Liver (tissue), 8 donors: ENCODE measurements at regions not wholly inside any gene's neighbourhood (a gene's known extent, or its start where the extent isn't known, plus 50 kb on each side); places are given as distances from the start of the nearest gene placed in this dataset.

Source experiments
- DNase-seq: peaks from one replicate; pipeline ENCODE4 v3.0.0-alpha.2; 2017; ENCODE audit warnings: low spot score
- H3K27ac ChIP-seq, 2 donors: one replicate each; pipeline ENCODE4 v1.7.0; 2013; ENCODE audit warnings: inconsistent platforms in 2 of 2, low read length in 2 of 2, control low read depth in 1 of 2, low read depth in 1 of 2, mild to moderate bottlenecking in 1 of 2
- H3K27me3 ChIP-seq, 4 donors: one replicate each; pipeline versions ENCODE4 v1.6.1 to v1.7.0; 2013; ENCODE audit warnings: low read length in 3 of 4, inconsistent platforms in 1 of 4, mild to moderate bottlenecking in 1 of 4, moderate library complexity in 1 of 4; ENCODE audit not compliant: control insufficient read depth in 4 of 4, insufficient read depth in 4 of 4
- H3K36me3 ChIP-seq, 4 donors: one replicate each; pipeline versions ENCODE4 v1.6.1 to v1.7.0; 2013; ENCODE audit warnings: low read length in 3 of 4, mild to moderate bottlenecking in 3 of 4, low read depth in 1 of 4, moderate library complexity in 1 of 4; ENCODE audit not compliant: control insufficient read depth in 4 of 4, insufficient read depth in 3 of 4
- H3K4me1 ChIP-seq, 4 donors: one replicate each; pipeline versions ENCODE4 v1.6.1 to v1.7.0; 2013; ENCODE audit warnings: low read length in 3 of 4, mild to moderate bottlenecking in 3 of 4, moderate library complexity in 1 of 4; ENCODE audit not compliant: control insufficient read depth in 4 of 4, insufficient read depth in 4 of 4
- H3K4me3 ChIP-seq, 3 donors: one replicate each; pipeline versions ENCODE4 v1.6.1 to v1.7.0; 2013; ENCODE audit warnings: low read length in 3 of 3, control low read depth in 1 of 3, low read depth in 1 of 3, mild to moderate bottlenecking in 1 of 3
- H3K9ac ChIP-seq, 2 donors: one replicate each; pipeline ENCODE4 v1.7.0; 2013; ENCODE audit warnings: low read length in 2 of 2, mild to moderate bottlenecking in 2 of 2, moderate library complexity in 2 of 2, control low read depth in 1 of 2, low read depth in 1 of 2
- H3K9me3 ChIP-seq, 4 donors: one replicate each; pipeline versions ENCODE4 v1.6.1 to v1.7.0; 2013; ENCODE audit warnings: low read length in 3 of 4; ENCODE audit not compliant: control insufficient read depth in 4 of 4
- EGR1 ChIP-seq, 2 donors: IDR thresholded peaks; 2 replicates each; pipeline ENCODE4 v1.6.1; 2016 to 2018; ENCODE audit warnings: antibody characterized with exemption in 2 of 2, low read depth in 2 of 2
- FOXA1 ChIP-seq: IDR thresholded peaks from 2 replicates; pipeline ENCODE4 v1.6.1; 2016; ENCODE audit warnings: antibody characterized with exemption
- FOXA2 ChIP-seq: IDR thresholded peaks from 2 replicates; pipeline ENCODE4 v1.6.1; 2016; ENCODE audit warnings: antibody characterized with exemption
- HNF4A ChIP-seq, 2 donors: conservative IDR thresholded peaks; 2 replicates each; pipeline ENCODE4 v1.6.1; 2016; ENCODE audit warnings: antibody characterized with exemption in 2 of 2, mild to moderate bottlenecking in 2 of 2
- HNF4G ChIP-seq: IDR thresholded peaks from 2 replicates; pipeline ENCODE4 v1.6.1; 2016; ENCODE audit warnings: antibody characterized with exemption
- JUND ChIP-seq, 2 donors: IDR thresholded peaks; 2 replicates each; pipeline ENCODE4 v1.6.1; 2016; ENCODE audit warnings: antibody characterized with exemption in 2 of 2
- NR2F2 ChIP-seq: IDR thresholded peaks from 2 replicates; pipeline ENCODE4 v1.6.1; 2016; ENCODE audit warnings: antibody characterized with exemption
- RAD21 ChIP-seq, 2 donors: IDR thresholded peaks; 2 replicates each; pipeline ENCODE4 v1.6.1; 2016; ENCODE audit warnings: antibody characterized with exemption in 2 of 2, mild to moderate bottlenecking in 2 of 2
- RXRA ChIP-seq, 2 donors: IDR thresholded peaks; 2 replicates each; pipeline ENCODE4 v1.6.1; 2017 to 2018; ENCODE audit warnings: antibody characterized with exemption in 2 of 2, mild to moderate bottlenecking in 1 of 2
- SP1 ChIP-seq: IDR thresholded peaks from 2 replicates; pipeline ENCODE4 v1.6.1; 2018; ENCODE audit warnings: antibody characterized with exemption, mild to moderate bottlenecking
- TAF1 ChIP-seq: conservative IDR thresholded peaks from 2 replicates; pipeline ENCODE4 v1.6.1; 2016; ENCODE audit warnings: antibody characterized with exemption, mild to moderate bottlenecking
- YY1 ChIP-seq: IDR thresholded peaks from 2 replicates; pipeline ENCODE4 v1.6.1; 2016; ENCODE audit warnings: antibody characterized with exemption, mild to moderate bottlenecking
- WGBS: extraction: QIAGEN DNeasy Blood & Tissue Kit; methylation state at CpG from one replicate; pipeline ENCODE4 v1.1.7; 2013; 5-methylcytosine and 5-hydroxymethylcytosine counted together
- TF ChIP-seq, protein P1 (sequence below): IDR thresholded peaks from 2 replicates; pipeline ENCODE4 v1.6.1; 2016; ENCODE audit warnings: antibody characterized with exemption
- TF ChIP-seq, protein P2 (sequence below): IDR thresholded peaks from 2 replicates; pipeline ENCODE4 v1.6.1; 2016; ENCODE audit warnings: antibody characterized with exemption
- TF ChIP-seq, protein P3 (sequence below): fragments of 150-350 bp; IDR thresholded peaks from 2 replicates; pipeline ENCODE4 v1.5.1; 2017; ENCODE audit warnings: improper control_type of control experiment, low read depth, low read length; ENCODE audit not compliant: missing input control
- TF ChIP-seq, protein P4 (sequence below): IDR thresholded peaks from 2 replicates; pipeline ENCODE4 v1.6.1; 2016; ENCODE audit warnings: antibody characterized with exemption, mild to moderate bottlenecking
- donor health status: healthy.
- donor health status: healthy.
- donor health status: healthy.
- donor health status: healthy.
- donor health status: healthy.

DNA sequence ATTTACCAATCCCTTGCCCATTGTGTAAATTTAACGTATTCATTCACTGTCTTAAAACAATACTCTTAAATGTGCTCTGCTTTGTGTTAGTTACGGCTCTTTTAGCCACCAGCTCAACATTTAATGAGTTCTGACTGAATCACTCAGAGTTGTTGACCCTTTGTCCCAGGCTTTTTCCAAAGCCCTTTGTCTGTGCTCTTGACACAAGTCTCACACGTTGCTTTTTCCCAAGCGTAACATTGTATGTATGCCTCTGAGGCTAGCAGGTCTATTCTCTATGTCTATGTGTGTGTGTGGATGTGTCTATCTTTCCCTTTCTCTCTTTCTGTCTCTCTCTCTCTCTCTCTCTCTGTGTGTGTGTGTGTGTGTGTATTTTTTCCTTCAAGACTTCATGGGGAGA lies 435.4 kb upstream of the GOLIM4 start:
- Histone ChIP-seq H3K36me3 (no peaks in the 10 kb centered on the region), H3K9me3 (no peaks in the 10 kb centered on the region), H3K9ac (no peak overlapping the region), H3K4me1 (no peaks in the 10 kb centered on the region), H3K4me3 (no peak overlapping the region), H3K27me3 (no peaks in the 10 kb centered on the region), H3K27ac (no peak overlapping the region)
- DNase-seq: no peak
- TF ChIP-seq NR2F2: no peak
- no peak for TF ChIP-seq FOXA1
- 80% methylated on average over 4 of the region's 4 CpGs for WGBS

DNA sequence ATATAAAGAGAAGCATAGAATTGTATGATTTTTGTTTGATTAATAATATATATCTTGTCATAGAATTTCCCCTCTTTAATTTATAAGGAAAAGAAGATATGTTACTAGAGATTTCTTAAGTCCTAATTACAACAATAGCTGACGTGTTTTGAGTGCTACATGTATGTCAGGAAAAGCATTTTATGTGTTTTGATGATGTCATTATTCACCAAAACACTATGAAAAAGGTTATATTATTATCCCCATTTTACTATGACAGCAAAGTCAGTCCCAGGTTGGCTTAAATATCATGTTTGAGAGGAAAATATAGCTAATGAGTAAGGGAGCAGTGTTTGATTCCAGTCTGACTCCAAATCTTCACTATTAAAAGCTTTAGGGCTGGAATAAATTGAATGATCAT lies 428.4 kb upstream of the GOLIM4 start:
- no peaks in the 10 kb centered on the region for H3K9me3 ChIP-seq
- TF ChIP-seq FOXA1: no peak
- no peak overlapping the region for H3K9ac ChIP-seq
- no peaks in the 10 kb centered on the region for H3K36me3 ChIP-seq
- DNase-seq: no peak
- H3K27ac ChIP-seq: no peak overlapping the region
- H3K4me1 ChIP-seq: no peaks in the 10 kb centered on the region
- 81% methylated on average over 1 of the region's 1 CpG for WGBS
- H3K27me3 ChIP-seq: no peaks in the 10 kb centered on the region
- H3K4me3 ChIP-seq: no peak overlapping the region

DNA sequence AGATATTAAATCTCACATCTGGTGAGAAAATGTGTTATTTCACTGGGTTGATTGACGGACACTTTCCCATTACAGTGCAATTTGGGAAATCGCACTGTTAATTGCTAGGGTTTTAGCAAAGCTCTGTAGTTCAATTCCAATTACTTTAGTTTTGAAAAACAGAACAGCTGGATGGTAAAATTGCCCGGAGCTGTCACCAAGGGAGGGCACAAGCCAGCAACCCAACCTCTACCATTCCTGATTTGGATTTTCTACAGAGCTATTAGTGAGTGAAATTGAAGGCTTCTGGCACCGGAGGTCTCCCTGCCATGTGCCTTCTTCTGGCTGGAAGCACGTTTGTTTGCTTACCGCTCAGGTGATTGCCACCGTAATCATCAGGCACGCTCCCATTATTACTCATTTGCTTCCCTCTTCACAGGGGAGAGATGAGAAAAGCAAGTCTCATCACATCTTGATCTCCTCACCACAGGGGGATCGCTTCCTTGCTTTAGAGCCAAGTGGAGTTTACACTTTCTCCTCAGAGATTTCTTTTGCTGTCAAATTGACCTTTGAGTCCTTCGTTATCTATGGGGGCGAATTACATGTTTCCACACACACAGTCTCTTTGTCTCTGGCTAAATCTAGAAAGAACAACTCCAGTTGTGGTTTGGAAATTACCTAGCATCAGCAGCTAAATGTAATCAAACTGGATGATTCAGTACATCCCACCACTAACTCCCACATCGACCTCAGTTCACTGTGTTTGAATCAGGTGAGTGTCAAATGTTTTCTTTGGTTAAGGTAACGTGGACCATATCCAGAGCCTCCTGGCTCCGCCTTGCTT lies 421.7 kb upstream of the GOLIM4 start:
- H3K27ac ChIP-seq: peak overlapping the region; percentile 10 to 78
- TF ChIP-seq HNF4A (conservative IDR thresholded peaks at IDR 0.05) (peak; percentile 62 to 82), EGR1 (IDR thresholded peaks at IDR 0.05; ENCODE audit: low read depth in 2 of 2) (no peak), YY1 (peak; percentile 55), RXRA (IDR thresholded peaks at IDR 0.05) (no peak)
- no peak overlapping the region for H3K9ac ChIP-seq
- peak overlapping the region in 2 of 3 donors; percentile 9 to 61 for H3K4me3 ChIP-seq
- no peak for DNase-seq
- no peaks in the 10 kb centered on the region for H3K36me3 ChIP-seq
- H3K4me1 ChIP-seq: peaks cover 0 to 8% (median 1%) of the 10 kb centered on the region in 4 donors
- H3K27me3 ChIP-seq: no peaks in the 10 kb centered on the region
- 44% methylated on average over 14 of the region's 14 CpGs for WGBS
- H3K9me3 ChIP-seq: no peaks in the 10 kb centered on the region

DNA sequence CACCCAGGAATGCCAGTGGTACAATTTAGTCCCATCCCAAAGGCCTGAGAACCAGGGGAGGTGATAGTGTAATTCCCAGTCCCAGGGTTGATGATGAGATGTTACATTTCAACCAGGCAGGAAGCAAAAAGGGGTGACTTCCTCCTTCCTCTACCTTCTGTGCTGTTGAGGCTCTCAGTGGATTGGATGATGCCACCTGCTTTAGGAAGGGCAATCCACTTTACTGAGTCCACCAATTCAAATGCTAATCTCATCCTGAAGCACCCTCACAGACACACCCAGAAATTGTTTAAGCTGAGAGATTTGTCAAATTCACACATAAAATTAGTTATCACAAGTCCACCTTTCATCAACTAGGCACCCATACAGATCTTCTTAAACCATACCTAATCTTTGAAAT lies 418.5 kb upstream of the GOLIM4 start:
- Histone ChIP-seq H3K4me3 (no peak overlapping the region), H3K27me3 (no peaks in the 10 kb centered on the region), H3K27ac (no peak overlapping the region), H3K9ac (no peak overlapping the region), H3K36me3 (no peaks in the 10 kb centered on the region), H3K4me1 (peaks cover 0 to 8% (median 1%) of the 10 kb centered on the region in 4 donors), H3K9me3 (no peaks in the 10 kb centered on the region)
- no peak for DNase-seq
- TF ChIP-seq SP1 (no peak), HNF4A (conservative IDR thresholded peaks at IDR 0.05) (no peak), EGR1 (IDR thresholded peaks at IDR 0.05; ENCODE audit: low read depth in 2 of 2) (no peak), TAF1 (no peak), JUND (IDR thresholded peaks at IDR 0.05) (no peak), FOXA1 (no peak), HNF4G (no peak), RAD21 (IDR thresholded peaks at IDR 0.05) (no peak), RXRA (IDR thresholded peaks at IDR 0.05) (no peak), YY1 (no peak), NR2F2 (no peak), FOXA2 (no peak)
- TF ChIP-seq, protein P1, sequence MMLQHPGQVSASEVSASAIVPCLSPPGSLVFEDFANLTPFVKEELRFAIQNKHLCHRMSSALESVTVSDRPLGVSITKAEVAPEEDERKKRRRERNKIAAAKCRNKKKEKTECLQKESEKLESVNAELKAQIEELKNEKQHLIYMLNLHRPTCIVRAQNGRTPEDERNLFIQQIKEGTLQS: no peak
- TF ChIP-seq, protein P2, sequence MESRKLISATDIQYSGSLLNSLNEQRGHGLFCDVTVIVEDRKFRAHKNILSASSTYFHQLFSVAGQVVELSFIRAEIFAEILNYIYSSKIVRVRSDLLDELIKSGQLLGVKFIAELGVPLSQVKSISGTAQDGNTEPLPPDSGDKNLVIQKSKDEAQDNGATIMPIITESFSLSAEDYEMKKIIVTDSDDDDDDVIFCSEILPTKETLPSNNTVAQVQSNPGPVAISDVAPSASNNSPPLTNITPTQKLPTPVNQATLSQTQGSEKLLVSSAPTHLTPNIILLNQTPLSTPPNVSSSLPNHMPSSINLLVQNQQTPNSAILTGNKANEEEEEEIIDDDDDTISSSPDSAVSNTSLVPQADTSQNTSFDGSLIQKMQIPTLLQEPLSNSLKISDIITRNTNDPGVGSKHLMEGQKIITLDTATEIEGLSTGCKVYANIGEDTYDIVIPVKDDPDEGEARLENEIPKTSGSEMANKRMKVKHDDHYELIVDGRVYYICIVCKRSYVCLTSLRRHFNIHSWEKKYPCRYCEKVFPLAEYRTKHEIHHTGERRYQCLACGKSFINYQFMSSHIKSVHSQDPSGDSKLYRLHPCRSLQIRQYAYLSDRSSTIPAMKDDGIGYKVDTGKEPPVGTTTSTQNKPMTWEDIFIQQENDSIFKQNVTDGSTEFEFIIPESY: no peak
- TF ChIP-seq, protein P3, sequence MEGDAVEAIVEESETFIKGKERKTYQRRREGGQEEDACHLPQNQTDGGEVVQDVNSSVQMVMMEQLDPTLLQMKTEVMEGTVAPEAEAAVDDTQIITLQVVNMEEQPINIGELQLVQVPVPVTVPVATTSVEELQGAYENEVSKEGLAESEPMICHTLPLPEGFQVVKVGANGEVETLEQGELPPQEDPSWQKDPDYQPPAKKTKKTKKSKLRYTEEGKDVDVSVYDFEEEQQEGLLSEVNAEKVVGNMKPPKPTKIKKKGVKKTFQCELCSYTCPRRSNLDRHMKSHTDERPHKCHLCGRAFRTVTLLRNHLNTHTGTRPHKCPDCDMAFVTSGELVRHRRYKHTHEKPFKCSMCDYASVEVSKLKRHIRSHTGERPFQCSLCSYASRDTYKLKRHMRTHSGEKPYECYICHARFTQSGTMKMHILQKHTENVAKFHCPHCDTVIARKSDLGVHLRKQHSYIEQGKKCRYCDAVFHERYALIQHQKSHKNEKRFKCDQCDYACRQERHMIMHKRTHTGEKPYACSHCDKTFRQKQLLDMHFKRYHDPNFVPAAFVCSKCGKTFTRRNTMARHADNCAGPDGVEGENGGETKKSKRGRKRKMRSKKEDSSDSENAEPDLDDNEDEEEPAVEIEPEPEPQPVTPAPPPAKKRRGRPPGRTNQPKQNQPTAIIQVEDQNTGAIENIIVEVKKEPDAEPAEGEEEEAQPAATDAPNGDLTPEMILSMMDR: no peak
- TF ChIP-seq, protein P4, sequence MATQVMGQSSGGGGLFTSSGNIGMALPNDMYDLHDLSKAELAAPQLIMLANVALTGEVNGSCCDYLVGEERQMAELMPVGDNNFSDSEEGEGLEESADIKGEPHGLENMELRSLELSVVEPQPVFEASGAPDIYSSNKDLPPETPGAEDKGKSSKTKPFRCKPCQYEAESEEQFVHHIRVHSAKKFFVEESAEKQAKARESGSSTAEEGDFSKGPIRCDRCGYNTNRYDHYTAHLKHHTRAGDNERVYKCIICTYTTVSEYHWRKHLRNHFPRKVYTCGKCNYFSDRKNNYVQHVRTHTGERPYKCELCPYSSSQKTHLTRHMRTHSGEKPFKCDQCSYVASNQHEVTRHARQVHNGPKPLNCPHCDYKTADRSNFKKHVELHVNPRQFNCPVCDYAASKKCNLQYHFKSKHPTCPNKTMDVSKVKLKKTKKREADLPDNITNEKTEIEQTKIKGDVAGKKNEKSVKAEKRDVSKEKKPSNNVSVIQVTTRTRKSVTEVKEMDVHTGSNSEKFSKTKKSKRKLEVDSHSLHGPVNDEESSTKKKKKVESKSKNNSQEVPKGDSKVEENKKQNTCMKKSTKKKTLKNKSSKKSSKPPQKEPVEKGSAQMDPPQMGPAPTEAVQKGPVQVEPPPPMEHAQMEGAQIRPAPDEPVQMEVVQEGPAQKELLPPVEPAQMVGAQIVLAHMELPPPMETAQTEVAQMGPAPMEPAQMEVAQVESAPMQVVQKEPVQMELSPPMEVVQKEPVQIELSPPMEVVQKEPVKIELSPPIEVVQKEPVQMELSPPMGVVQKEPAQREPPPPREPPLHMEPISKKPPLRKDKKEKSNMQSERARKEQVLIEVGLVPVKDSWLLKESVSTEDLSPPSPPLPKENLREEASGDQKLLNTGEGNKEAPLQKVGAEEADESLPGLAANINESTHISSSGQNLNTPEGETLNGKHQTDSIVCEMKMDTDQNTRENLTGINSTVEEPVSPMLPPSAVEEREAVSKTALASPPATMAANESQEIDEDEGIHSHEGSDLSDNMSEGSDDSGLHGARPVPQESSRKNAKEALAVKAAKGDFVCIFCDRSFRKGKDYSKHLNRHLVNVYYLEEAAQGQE: no peak
